ENCODE measurements at regions not wholly inside any gene's neighbourhood (a gene's known extent, or its start where the extent isn't known, plus 50 kb on each side); places are given as distances from the start of the nearest gene placed in this dataset.

DNA sequence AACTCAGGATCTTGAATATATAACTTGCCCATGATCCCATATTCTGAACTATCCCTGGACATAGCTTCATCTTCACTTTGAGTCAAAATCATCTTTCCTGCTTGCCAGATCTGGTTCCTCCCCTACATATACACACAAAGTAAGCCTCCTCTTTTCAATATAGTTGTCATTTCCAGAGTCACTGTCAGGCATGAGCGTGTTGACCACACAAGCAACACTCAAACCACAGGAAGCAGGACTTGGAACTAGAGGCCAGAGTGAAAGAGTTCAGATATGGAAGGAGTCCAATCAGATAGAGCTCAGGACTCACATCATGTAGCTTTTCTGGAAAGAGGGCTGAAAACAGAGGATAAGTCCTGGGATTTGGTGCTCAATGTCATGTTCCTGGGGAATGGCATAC, 1140.6 kb downstream of the BCL11B start:
- no peak for TF ChIP-seq SUZ12 (IDR thresholded peaks at IDR 0.05; ENCODE audit: extremely low read depth, insufficient read depth, insufficient read length)
- TF ChIP-seq YY1 (IDR thresholded peaks at IDR 0.05; ENCODE audit: insufficient read depth, insufficient read length), result no peak
- no peak for TF ChIP-seq ZNF274 (IDR thresholded peaks at IDR 0.05; ENCODE audit: low read depth, low read length)
